ENCODE measurements at regions not wholly inside any gene's neighbourhood (a gene's known extent, or its start where the extent isn't known, plus 50 kb on each side); places are given as distances from the start of the nearest gene placed in this dataset.

DNA sequence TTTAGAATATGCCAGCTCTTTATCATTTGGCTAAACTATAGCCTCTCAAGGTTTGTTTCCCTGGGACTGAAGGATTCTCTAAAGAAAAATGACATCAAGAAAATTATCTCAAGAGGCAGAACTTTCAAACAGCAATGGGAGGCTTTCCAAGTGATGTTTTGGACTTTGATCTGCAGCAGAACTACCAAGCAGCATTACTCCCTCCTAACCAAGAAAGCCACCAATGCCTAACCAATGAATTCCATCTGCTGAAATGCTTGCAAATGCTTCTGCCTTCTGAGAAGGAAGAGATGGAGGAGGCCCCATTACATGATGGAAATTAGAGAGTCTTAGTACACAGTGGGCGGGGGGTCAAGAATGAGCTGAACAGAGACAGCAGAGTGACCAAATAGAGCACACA lies 95.1 kb upstream of the SLC35G4 start:
- DNase-seq (ENCODE audit: low spot score): no peak
- intact Hi-C loops (cut with DNase I): no loop called here

DNA sequence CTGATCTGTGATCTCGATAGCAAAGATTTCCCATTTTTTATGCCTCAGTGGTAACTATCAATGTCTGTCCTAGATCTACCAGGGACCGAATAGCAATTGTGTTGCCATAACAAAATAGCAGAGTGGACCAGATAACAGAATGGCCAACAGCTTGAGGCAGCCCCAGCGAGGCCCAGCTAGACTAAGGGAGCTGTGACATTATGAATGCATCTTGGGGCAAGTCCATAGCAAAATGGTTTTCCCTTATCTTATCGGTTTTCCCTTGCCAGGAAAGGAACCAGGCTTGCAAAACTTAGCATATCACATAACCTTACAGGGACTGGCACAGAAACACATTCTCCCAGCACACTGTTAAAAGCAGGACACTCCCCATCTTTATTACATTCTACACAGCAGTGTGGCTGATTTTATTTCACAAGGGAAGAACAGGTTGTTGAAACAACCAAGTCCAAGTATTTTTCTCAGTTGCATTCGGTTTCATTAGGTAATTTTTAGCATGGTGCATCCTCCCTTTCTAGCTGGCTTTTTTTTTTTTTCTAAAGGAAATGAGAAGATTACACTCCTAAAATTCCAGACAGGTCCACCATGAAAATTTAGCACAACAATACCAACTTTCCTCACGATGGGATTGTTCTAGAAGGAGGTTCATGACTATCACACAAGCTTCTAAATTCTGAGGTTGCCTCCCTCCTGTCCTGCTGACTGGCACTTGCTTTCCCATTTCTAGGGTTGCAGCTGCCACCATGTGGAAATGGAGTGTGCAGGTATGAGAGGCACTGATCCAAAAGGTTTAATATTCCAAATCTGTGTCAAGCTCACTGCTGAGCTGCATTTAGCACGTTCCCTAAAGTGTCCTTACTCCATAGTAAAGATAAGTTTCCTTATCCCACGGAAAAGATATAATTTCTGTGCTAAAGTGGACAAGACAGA lies 97.0 kb upstream of the SLC35G4 start:
- peak; percentile 13 for DNase-seq (ENCODE audit: low spot score)
- intact Hi-C loops (cut with DNase I): no loop called here

DNA sequence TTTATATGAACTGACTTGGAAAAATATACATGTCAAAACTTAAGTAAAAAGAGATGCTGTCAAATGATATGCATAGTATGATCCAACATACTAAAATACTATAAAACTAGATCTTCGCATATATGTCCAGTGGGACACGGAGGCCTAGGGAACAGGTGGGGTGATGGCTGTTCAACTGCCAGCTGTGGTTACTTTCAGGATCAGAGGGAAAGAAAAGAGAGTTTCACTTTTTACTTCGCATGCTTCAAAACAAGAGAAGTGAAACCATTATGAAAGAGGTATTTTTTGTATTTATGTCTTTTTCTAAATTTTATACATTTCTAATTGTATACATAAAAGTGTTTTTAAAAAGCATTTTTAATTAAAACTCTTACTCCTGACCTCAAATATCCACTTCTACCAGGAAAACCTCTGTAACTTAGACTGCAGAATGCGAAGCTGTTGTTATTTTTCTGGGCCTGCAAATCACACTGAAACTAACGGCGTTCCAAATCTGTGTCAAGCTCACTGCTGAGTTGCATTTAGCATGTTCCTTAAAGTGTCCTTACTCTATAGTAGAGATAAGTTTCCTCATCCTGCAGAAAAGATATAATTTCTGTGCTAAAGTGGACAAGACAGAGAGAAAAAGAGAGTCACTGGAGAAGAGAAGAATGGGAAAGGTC lies 97.8 kb upstream of the SLC35G4 start:
- DNase-seq (ENCODE audit: low spot score): no peak
- intact Hi-C loops (cut with DNase I): no loop called here

DNA sequence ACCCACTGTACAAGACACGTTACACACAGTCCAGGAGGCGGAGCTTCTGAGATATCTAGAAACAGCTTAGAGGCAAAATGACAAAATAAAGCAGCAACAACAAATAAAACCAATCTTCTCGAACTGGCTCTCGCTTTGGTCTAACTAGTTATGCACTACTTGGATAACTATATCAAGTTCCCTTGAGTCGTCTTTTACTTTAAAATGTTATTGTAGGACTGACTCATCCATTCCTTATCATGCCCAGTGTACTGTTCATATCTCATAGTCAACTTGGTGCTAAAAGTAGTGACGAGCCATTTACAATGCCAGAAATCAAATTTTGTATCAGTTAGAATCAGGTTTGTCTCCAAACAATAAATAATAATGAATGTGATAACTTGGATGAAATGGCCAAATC lies 102.5 kb upstream of the SLC35G4 start:
- intact Hi-C loops (cut with DNase I): no loop called here
- DNase-seq (ENCODE audit: low spot score): no peak

DNA sequence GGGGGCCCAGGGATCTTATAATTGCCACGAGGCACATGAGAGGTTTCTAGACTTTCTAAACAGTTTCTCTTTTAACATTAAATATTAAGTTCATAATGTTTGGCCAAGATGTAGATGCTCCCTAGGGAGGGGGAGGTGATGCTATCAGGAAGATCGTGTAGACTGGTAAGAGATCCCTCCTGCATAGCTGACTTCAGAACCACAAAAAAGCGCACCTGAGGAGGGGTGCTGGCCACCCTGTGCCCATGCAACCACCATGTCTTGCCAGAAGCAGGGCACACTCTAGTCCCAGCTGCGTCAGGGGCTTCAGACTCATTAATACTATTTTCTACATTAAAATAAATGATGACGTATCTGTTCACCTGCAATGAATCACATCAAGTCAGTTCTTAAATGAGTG lies 103.4 kb upstream of the SLC35G4 start:
- DNase-seq (ENCODE audit: low spot score): no peak
- intact Hi-C loops (cut with DNase I): no loop called here

DNA sequence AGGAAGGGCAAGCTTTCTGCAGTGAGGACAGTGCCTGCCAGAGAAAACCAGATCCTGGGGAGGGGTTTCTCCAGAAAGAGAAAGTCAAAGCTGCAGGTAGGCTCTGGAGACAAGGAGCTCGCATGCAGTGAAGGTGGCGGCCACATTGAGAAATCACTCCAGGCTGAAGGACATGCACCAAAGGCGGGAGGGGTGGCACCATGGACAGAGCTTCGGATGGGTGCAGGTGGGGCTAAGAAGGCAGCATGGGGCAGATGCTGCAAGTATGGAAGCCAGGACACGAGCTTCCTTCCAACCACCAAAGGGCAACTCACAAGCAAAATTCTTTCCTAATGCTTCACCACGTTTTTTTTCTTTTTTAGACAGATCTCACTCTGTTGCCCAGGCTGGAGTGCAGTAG lies 104.4 kb upstream of the SLC35G4 start:
- intact Hi-C loops (cut with DNase I): no loop called here

DNA sequence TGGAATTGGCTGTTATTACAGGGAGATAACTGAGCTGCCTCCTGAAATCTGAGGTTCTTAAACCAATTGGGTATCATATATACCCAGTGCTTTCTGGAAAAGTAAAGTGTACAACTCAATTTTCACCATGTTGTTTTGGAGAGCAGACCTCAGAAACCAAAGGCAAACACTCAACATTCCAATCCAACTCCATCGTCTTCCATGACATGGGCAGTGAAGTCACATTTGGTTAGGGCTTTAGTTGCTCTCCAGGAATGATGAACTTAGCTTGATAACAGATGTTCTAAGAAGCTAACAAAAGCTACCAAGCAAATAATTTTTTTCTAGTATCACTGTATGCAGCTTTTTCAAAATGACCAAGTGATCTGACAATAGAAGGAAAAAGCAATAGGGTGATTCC lies 107.0 kb upstream of the SLC35G4 start:
- intact Hi-C loops (cut with DNase I): no loop called here
- no peak for DNase-seq (ENCODE audit: low spot score)

More for the DNA sequence above, 104.4 kb upstream of the SLC35G4 start:
- DNase-seq (ENCODE audit: low spot score): no peak

DNA sequence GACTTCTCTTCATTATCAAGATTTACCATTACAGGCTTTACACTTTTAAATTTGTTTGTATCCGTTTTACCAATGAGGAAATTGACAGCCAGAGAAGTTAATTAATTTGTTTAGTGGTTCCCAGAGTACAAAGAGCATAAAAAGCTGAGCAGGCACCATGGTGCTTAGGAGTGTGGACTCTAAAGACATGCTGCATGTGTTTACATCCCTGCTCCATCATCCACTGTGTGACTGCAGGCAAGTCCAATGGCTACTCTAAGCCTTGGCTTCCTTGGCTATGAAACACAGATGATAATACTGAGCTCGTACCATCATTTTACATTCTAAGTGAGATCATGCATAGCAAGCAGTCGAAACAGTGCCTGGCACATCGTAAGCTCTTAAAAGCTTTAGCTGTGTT lies 108.0 kb upstream of the SLC35G4 start:
- DNase-seq (ENCODE audit: low spot score): no peak
- intact Hi-C loops (cut with DNase I): no loop called here

DNA sequence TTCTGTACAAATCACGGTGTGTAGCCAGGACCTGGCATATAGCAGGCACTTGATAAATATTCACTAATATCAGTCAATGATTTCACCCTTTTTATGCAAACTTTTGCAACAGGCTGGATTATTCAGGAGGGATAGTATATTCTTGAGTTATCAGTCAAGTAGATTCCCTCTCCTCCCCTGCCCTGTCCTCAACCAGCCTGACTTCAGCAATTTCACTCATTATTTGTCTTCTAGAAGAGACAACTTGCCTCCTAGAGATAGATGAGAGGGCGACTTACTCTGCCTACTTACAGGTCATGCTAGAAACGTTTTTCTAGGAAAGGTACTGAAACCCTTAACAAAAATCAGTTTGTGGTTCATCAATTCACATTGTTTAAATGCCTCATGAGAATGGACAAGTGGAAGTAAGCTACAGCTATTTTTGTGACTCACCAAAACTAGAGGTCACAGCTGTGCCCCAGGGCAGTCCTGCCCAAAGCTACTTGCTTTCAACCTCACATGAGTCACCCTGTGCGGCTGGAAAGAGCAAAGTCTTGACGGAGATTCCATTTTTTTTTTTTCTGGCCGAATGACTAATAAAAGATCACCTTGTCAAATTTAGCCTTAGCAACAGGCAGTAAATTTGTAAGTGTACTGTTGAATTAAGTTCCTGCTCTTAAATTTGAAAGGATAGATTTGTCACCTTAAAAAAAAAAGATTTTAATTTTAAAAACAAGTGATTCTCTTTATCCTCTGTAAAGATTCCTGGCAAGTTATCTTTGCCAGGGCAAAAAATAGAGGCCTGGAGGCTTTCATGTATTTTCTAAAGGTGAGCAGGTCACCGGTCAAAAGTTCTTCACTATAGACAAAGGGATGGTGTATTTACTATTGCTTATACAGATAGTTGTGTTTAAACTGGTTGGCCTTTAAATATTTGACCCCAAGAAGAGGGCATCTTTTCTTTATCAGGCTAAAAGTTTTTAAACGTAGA lies 109.0 kb upstream of the SLC35G4 start:
- intact Hi-C loops (cut with DNase I): no loop called here
- DNase-seq (ENCODE audit: low spot score): no peak

DNA sequence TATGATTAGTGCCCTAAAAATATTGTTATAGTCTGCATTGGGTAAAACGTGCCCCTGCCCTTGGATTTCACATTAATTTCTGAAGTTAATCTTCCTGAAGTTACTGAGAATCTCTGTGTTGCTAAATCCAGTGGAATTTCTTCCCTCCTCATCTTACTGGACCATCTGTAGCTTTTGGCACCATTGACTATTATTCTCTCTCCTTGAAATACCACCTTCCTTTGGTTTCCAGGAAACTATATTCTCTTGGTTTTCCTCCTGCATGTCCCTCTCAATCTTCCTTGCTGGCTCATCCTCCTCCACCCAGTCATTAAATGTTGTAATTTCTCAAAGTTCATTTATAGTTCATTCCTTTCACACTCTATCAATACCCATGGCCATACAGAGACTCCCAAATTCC lies 110.6 kb upstream of the SLC35G4 start:
- intact Hi-C loops (cut with DNase I): no loop called here
- DNase-seq (ENCODE audit: low spot score): no peak

DNA sequence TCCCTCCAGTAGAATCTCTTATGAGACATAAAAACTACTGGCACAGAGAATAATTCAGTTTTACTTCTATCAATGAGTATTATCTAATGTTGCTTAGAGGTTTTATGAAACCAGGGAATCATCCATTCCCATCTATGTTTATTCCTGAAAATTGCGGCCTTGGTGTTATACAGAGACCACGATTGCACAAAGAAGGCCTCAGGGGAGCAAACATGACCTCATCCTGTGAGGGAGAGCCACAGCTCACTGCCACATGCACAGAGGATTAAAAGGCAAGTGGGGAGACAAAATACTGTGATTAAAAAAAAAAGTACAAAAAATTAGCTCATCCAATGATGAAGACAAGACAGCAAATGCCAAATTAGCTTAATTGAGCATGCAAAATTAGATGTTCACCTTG lies 111.8 kb upstream of the SLC35G4 start:
- intact Hi-C loops (cut with DNase I): no loop called here

DNA sequence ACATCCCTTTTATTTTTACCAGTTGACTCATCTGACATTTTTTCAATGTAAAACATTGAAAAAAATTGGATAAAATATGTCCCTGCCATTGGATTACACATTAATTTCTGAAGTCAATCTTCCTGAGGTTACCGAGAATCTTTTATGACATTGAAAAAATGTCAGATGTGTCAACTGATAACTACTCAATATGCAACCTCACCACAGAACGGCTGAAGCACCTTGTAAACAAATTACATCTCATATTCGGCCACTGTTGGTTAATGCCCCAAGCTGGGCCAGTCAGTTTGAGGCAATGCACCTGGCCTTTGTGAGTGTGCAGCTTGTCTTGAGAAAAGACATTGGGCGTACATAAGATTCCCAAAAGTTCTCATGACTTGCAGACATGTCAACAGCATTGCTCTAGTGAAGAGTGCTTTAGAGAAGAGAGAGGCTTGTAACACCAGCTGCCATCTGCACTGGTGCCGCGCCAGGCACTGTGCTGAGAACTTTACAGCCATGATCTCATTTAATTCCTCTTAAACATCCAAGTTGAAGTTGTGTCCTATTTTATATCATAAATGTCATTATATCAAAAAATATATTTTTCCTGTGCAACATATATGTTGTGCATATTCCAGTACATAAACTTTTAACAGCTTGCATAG lies 112.7 kb upstream of the SLC35G4 start:
- DNase-seq (ENCODE audit: low spot score): no peak
- intact Hi-C loops (cut with DNase I): no loop called here

More for the DNA sequence above, 111.8 kb upstream of the SLC35G4 start:
- no peak for DNase-seq (ENCODE audit: low spot score)

DNA sequence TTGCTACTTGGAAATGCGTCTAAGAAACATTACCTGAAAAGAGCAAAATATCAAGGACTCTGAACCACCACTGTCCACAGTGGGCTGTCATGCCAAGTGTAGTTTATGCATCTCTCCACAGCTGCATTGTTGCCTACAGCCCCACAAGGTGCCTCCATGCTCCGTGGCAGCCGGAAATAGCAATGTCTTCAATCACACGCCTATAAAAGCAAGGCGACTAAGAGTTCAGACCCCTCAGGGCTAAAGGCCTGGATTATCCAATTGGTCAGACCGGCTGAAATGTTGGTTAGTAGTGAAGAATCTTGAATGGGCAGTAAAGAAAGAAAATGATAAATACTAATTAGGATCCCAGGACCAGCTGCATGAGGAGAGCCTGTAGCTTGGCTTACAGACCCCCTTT lies 114.0 kb upstream of the SLC35G4 start:
- intact Hi-C loops (cut with DNase I): no loop called here
- no peak for DNase-seq (ENCODE audit: low spot score)

DNA sequence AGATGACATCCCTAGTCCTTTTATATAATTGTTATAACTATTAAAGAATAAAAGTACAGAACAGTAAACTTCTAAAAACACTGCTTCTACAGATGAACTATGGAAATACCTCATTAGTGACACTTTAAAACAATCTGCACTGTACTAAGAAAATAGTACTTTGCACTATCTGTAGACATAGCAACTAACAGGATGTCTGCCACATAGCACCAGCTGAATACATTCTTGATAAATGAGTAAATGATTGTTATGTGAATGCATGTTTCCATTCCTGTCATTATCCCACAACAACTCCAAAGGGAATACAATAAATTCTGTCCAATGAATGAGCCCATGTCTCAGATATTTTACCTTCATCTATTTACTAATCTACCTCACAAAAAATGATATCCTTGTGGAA lies 115.3 kb upstream of the SLC35G4 start:
- DNase-seq (ENCODE audit: low spot score): no peak

DNA sequence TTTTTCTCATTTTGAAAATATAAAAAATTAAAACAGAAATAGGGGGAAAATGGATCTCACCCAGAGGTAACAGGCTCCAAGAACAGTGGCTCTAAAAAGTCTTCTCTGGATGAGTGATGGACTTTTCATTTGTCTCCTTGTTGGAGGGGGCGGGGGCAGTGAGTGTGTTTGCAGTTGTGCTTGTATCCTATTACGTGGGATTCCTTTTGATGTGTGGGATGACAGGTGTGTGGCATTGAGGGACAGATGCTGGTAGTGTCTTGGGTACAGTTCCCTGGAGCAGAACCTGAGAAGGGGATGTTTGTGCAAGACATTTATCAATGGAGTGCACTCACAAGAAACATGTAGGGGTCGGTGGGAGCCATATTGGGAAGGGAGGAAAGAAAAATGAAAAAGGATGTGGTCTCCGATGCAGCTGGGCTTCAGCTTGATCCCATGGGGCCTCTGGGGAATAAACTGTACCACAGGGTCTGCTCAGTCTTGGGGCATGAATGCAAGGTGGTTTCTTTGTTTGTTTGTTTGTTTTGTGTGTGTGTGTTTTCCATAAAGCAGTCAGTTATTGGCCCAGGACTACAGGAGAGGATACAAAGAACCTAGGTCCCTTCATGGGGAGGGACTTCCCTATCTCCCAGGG lies 120.0 kb upstream of the SLC35G4 start:
- intact Hi-C loops (cut with DNase I): no loop called here
- DNase-seq (ENCODE audit: low spot score): no peak

More for the DNA sequence above, 115.3 kb upstream of the SLC35G4 start:
- intact Hi-C loops (cut with DNase I): no loop called here

DNA sequence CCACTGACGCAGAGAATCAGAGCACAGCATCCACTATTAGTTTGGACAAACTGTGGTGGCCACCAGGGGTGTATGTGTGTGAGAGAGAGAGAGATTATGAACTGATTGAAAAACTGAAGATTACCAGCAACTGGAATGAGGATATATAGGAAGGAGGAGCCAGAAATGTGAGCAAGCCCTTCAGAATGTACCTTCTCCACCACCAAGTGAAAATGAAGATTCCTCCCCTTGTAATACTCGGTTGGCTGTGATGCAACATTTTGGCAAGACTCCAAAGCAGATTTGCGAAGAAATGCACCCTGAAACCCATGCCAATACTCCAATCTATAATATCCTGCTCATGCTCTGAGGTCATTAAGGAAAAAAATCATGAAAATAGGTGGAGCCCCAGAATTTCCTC lies 121.2 kb upstream of the SLC35G4 start:
- no peak for DNase-seq (ENCODE audit: low spot score)
- intact Hi-C loops (cut with DNase I): no loop called here

DNA sequence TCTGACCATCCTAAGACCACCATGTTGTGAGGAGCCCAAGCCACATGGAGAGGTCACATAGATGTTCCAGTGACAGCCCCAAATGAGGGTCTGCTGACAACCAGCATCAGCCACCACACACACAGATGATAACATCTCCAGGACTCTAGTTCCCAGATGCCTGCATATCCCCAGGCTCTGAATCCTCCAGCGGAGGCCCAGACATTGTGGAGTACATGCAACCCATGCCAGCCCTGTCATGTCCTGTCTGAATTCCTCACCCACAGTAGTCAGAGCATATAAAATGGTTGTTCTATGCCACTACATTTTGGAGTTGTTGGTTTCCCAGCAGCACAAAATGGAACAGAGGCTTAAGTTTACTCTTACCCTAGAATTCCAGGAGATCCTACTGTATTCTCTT lies 122.0 kb upstream of the SLC35G4 start:
- intact Hi-C loops (cut with DNase I): no loop called here
- no peak for DNase-seq (ENCODE audit: low spot score)

DNA sequence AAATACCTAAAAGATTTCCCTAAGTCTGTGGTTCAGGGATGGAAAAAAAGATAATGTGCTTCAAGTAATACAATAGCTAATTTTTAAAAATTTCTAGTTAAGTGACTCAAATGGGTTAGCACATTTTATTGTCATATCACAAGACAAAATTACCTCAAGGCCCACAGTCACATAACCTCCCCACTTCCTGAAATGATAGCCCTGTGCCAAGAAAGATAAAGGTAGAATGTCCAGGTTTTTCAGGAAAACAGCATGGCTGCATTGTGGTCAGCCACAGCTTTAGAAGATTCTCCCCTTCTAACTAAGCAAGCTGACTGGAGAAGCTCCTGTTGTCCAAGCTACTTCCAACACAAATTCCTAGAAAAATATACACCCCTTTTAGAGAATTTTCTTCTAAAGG lies 127.1 kb upstream of the SLC35G4 start:
- intact Hi-C loops (cut with DNase I): no loop called here
- no peak for DNase-seq (ENCODE audit: low spot score)

DNA sequence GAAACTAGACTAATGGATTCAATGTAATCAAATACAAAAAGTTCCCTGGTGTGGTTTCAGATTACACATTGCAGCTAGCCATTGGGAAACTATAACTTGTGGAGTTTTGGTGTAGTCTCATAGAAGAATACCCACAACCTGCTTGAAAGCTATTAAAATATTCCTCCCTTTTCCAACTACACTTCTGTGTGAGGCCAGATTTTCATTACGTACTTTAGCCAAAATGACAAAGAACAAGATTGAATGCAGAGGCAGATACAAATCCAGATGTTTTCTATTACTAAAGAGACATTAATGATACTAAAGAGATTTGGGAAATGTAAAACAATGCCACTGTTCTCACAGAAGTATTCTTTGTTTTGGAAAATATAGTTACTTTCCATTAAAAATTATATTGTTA lies 128.7 kb upstream of the SLC35G4 start:
- intact Hi-C loops (cut with DNase I): no loop called here
- DNase-seq (ENCODE audit: low spot score): no peak
